Tibial nerve (tissue), 4 donors: ENCODE measurements at regions not wholly inside any gene's neighbourhood (a gene's known extent, or its start where the extent isn't known, plus 50 kb on each side); places are given as distances from the start of the nearest gene placed in this dataset.

ENCODE experiments used
- CTCF ChIP-seq, 5 experiments: fragments of 200-600 bp in 3 of 5; fragments of 450-650 bp in 2 of 5; sonication (generic) in 3 of 5; IDR thresholded peaks; one replicate each; pipeline ENCODE4 v1.5.1; 2016 to 2019; ENCODE audit warnings: antibody characterized with exemption in 5 of 5, mild to moderate bottlenecking in 3 of 5, moderate library complexity in 2 of 5
- EP300 ChIP-seq, 2 donors: sonication (generic); formaldehyde crosslinking; IDR thresholded peaks; one replicate each; pipeline ENCODE4 v1.6.1; 2017; ENCODE audit warnings: antibody characterized with exemption in 2 of 2, mild to moderate bottlenecking in 1 of 2

DNA sequence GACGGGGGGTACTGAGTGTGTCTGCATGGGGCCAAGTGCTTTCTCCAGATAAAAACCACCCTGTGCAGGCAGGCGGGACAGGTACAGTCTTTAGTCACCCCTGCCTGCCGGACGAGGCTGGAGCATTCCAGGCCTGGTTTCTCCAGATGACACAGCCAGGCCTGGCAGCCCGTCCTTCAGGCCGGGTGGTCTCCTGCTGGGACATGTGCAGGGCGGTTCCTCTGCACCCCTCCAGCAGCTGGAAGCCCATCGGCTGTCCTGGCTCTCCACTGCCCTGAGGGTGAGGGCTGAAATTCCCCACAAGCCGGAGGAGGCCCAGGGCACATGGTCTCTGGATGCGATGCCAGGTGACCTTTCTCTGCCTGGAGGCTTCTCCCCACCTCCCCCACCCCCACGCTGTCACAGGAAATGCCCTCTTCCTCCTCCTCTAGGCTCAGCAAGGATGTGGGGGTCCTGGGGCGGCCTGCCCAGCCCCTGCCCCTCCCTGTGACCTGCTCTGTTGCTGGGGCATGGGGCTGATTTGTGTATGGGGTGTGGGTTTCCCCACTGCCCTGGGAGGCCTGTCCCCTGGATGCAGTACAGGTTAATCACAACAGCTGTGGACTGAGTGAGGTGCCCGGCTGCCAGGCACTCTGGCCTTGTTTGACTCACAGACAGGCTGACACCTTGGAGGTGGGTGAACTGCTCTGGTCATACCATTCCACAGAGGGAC lies 110.7 kb upstream of the LRPAP1 start:
- TF ChIP-seq CTCF (IDR thresholded peaks at IDR 0.05): no peak
- no peak for TF ChIP-seq EP300 (IDR thresholded peaks at IDR 0.05)
